NCI-H2227 (cell line): ENCODE measurements at regions not wholly inside any gene's neighbourhood (a gene's known extent, or its start where the extent isn't known, plus 50 kb on each side); places are given as distances from the start of the nearest gene placed in this dataset.

Experiments used
- DNase-seq: peaks from one replicate; lab custom pipeline; 2025; ENCODE audit not compliant: unreplicated experiment; lab: John Stamatoyannopoulos, UW

DNA sequence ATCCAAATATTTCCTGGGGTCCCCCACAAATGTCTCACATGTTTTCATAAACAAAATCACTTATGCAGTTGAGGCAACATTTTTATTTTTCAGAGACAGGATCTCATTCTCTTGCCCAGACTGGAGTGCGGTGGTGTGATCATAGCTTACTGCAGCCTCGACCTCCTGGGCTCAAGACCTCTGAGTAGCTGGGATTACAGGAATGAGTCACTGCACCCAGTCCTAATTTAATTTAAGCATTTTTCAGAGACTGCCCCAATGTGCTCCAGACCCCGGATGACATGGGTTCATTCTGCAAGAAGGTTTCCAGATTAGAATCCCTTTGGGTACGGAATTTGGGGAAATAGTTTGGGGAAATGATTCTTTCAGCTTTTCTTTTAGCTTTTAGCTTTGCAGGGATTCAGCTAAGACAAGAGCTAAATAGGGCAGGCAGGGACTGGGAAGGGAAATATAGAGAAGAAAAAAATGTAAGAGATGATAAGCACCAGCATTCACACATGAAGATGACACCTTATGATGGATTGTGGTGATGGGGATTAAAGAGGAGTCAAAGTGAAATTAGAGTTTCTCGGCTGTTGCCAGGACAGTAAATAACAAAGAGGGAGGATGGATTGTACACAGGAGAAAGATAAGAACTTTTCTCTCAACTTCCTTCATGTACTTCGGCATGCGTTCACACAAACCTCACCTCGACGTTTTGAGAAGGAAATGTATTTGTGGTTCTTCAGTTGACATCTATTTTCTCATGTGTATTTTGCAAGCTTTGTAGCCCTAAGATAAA lies 169.4 kb upstream of the TAB2 start:
- DNase-seq = no peak

DNA sequence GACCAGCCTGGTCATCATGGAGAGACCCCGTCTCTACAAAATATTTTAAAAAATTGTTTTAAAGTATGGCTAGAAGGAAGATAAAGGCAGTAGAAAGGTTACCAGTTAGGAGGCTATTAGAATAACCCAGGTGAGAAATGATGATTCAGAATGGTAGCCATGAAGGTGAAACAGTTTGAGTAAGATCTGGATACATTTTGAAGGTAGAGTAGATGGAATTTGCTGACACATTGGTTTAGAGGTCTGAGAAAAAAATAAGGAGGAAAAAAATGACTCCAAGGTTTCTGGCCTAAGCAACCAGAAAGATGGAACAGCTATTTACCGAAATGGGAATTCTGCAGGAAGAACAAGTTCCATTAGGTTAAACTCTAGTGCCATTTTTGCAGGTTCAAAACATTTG lies 167.9 kb upstream of the TAB2 start:
- no peak for DNase-seq

DNA sequence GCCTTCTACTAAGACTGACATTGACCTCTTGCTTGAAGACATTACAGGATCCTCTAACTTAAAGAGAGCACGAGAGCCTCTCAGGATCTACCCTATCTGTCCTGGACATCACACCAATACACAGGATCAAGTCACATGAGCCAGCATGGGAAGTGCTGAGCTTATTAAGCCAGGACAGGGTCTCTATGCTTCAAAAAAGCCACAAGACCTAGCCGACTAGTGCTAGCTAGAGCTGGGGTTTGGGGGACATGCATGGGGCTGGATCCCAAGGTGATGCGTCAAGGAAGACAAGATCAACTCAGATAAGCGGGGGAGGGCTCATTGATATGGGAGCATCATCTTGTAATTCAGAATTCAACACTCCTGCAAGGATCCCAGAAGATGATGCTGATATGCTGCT lies 167.2 kb upstream of the TAB2 start:
- no peak for DNase-seq

DNA sequence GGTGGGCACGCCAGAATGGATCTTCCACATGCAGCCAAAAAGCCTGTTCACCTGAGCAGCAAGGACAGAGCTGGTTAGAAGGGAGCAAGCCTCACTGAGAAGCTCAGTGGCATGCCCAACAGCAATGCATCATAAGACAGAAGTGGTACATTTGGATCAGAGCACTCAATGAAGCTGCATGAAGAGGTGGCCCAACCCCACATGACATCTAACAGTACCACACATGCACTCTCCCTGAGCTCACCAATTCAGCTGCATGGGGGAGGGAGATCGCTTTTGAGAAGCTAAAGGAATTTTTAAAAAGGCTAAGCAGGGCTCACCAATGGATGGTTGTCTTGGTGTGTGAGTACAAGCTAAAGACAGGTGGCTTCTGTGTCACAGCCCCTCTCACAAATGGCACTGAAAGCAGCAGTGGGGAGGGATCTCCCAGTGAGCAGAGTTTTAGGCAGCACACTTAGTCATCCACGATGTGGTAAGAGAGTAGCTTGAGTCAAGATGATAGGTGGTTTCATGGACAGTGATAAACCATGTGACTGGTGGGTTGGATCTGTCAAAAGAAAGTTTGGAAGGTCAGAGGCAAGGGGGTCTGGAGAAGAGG lies 166.6 kb upstream of the TAB2 start:
- DNase-seq = no peak

DNA sequence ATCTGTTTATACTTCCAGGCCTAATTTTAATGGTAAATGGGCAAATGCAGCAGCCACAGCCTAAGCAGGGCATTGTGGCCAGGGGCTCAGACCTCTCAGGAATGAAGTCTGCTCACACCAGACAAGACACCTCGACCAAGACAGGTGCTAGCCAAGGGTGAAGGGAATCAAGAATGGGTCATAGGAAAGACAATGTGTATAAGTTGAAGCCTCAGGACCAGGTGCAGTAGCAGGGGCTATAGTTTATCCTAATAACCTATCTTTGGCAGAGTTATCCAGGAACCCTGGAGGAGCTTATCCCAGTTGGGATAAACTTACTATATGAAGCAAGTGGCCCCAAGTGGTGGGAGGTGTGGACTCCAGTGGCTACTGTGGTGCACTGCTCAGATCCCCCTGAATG lies 165.0 kb upstream of the TAB2 start:
- DNase-seq = no peak

DNA sequence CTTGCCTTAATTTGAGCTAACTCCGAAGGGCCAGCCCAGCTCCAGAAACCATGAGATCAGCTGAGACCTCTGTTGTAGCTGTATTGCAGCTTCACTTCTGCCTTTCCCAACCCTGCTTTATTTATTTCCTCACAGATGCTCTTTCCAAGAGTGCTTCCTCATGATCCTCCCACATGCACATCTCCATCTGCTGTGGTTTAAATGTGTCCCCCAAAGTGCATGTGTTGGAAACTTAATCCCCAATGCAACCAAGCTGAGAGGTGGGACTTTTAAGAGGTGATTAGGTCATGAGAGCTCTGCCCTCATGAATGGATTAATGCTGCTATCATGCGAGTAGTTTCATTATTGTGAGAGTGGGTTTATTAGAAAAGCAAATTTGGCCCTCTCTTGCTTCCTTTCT lies 164.4 kb upstream of the TAB2 start:
- DNase-seq = no peak

DNA sequence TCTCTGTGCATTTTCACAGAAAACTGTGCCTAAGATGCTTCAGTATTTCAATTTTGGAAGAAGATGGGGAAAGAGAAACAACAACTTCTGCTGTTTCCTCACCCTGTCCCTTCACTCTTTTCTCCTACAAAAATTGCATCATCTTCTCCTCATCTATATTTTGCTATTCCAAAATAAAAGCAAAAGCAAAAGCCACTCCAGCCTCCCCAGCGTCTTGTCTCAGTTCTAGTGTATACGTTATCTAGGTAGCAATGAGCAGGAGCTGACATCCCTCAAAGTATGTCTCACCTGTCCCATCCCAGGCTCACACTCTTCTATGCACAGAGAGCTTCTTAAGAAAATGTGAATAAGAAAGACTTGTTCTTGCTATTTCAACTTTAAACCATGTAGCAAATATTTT lies 163.8 kb upstream of the TAB2 start:
- DNase-seq = no peak

DNA sequence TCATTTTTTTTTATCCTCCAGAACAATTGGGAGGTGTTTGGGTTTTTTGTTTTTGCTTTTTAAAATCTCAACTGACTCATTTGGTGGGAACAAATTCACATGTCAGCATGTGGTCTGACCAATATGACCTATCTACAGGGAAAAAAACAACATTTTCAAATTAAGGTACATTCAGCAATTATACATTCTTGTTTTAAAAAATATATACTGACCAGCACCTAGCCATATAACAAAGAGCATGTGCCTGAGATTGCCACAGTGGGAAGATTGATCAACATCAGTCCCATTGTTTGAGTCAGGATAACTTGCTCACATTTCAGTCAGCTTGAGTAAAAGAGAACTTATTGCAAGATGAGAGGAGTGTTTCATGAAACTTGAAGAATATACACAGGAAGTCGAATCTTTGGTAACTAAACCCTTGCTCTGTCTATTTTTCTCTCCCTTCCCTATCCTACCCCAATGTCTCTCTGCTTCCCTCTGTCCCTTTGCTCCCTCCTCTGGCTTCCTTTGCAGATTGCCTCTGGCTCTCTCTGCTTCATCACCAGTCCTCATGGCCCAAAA lies 163.2 kb upstream of the TAB2 start:
- DNase-seq = no peak

DNA sequence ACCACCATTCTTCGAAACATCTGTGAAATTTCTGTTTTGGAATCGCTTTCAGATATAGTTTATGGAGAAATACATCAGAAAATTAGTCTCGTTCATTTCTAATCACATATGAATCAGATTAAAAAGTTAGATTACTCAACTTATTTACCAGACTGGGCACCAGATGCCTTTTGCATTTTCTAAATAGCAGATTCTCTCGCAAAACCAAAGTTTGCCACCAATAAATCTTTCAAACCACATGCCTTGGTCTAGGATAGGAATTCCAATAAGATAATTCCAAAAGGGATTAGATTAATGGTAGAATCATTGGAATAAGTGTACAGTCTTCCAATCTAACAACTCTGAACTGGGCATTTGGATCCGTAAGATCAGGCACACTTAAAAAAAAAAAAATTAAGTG lies 160.4 kb upstream of the TAB2 start:
- DNase-seq = no peak

DNA sequence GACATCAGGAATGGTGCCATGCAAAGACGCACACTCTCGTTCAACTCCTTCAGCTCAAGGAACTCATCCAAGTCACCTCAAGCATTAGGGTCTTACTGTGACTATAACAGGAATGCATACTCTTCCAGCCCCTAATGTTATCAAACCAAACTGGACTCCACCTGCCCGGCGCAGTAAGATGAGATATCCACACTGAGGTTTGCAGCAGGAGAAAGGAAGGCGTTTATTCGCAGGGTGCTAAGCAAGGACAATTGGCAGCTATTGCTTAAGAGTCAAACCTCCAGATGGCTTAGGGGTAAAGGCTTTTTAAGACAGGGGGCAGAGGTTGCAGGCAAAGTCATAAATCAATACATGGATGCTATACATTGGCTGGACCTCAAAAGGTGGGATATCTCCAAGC lies 159.4 kb upstream of the TAB2 start:
- DNase-seq = no peak

DNA sequence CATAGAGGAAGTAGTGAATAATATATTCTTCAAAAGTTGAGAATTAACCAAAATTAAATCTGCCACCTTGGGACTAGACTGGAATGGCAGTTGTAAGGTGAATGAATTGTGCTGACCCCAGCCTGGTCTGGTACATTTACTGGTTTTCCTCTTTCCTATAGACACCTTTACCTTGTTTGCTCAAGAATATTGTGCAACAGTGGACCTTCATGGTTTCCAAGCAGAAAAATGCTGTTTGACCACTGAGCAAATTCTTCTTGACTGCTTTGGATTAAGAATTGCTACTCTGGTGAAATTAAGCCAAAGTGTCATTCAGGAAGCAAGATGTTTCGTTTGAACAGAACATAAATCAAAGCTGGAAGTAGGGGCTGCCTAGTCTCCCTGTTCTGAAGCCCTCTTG lies 156.6 kb upstream of the TAB2 start:
- DNase-seq = no peak

DNA sequence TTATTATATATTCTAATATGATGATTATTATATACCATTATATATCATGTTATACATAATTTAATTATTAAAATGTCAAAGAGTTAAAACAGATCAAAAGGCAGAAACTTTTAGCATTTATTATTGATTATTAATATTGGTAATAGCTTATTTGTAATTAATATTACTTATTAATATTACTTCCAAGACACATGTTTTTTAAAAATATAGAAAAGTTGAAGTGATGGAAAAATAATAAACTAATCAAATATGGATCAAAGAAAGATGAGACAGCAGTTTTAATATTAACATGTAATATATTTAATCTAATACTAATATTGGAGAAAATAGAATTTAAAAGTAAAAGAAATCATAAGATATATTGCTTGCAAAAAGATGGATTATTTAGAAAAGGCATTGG lies 154.6 kb upstream of the TAB2 start:
- no peak for DNase-seq

DNA sequence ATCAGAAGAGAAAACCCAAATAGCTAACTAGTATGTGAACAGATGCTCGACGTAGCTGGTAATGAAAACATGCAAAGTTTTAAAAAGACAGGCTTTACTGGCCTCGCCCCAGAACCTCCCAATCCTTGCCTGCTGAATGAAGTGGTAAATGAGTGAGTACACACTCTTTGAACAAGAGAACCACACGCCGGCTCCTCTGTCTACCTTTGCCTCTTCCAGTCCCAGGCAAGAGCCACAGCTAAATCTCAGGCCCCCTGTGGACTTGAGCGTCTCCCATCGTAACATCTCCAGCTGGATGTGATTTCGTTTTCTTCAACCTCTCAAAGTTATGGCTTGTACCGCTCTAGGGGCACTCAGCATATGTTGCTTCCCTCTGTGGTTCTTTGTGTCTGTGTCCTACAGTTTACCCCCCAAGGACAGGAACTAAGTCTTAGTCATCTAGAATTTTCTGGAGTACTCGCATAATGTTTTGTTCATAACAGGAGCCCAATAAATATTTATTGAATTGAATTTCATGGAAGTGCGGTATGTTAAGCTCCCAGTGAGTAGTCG lies 153.2 kb upstream of the TAB2 start:
- no peak for DNase-seq

DNA sequence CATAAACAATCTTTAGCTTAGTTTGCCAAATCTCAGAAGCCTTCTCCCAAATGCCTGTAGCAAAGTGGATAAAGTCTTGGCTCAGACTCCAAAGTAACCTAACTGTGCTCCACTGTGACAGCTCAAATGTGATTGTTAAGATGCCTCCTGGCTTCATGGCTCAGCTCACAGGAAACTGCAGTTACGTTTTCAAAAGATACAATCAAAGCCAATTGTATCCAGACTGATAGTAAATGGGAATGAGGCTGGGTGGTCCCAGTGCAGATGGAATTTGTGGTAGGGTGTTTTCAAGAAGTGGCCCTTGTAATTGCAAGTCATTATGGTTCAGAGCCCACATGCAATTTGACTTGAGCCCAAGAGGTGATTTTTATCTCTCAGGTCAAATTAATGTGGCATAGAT lies 151.2 kb upstream of the TAB2 start:
- peak; percentile 27 for DNase-seq

DNA sequence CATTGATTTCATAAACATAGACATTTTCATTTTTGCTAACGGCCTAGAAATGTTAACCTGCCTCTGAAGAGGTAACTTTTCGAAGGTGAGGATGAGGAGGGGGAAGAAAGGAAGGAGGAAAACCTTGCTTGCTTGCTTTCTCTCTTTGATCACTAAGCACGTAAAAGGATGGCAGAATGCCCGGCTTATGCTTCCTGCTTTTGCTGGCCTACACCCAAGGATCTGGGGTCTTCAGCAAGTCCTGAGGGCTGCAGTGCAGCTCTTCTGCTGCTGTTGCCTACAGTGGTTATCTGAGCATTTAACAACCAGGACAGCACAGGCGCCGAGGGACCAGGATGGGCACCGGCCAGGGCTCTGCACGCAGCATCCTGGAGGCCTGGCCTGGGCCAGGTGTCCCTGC lies 150.8 kb upstream of the TAB2 start:
- DNase-seq = peak; percentile 27

DNA sequence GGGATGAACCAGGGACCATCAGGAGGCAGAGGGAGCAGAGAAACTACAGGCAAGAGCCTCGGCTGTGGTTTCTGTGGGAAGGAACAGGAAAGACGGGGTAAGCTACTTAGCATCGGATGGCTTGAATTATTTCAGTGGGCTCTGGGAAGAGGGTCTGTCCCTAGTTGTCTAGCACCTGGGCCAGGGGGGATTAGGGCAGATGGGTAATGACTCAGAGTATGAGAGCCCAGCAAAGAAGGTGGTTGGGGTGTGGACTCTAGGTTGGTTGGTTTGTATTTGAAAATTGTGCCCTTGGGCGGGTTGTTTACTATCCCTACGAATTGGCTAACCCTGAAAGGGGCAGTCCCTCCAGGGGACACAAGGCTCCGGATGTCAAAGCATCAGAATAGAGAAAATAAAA lies 148.5 kb upstream of the TAB2 start:
- DNase-seq = no peak

DNA sequence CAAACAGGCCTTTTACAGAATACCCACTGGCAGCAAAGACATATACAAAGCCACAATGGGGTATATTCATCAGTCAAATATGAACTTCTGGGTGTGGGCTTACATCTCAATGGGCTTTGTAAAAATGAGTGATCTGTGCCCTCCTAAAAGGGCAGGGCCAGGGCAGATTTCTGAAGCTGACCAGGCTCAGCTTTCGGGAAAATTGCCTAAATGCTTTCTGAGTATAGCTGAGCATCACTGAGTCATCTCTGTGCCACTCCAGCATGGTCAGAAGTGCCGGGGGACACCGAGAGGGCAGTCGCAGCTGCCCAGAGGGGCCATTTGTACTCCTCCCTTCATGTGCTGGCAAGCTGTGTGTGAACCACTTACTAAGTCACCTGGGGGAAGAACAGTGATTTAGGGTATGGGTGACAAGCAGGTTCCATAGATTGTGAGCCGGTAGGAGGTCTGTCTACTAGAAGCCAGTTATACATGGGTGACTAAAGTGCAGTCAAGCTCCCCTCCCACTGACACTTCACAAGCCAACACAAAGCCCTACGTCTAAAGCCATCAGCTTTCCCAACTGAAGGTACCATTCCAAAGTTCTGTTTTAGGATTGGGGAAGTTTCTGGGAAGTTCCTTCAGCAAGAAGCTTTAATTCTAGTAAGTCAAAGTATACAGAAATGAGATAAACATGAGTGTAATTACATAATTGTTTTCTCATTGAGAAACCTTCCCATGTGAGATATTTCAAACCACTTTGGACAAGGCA lies 147.6 kb upstream of the TAB2 start:
- DNase-seq = no peak

DNA sequence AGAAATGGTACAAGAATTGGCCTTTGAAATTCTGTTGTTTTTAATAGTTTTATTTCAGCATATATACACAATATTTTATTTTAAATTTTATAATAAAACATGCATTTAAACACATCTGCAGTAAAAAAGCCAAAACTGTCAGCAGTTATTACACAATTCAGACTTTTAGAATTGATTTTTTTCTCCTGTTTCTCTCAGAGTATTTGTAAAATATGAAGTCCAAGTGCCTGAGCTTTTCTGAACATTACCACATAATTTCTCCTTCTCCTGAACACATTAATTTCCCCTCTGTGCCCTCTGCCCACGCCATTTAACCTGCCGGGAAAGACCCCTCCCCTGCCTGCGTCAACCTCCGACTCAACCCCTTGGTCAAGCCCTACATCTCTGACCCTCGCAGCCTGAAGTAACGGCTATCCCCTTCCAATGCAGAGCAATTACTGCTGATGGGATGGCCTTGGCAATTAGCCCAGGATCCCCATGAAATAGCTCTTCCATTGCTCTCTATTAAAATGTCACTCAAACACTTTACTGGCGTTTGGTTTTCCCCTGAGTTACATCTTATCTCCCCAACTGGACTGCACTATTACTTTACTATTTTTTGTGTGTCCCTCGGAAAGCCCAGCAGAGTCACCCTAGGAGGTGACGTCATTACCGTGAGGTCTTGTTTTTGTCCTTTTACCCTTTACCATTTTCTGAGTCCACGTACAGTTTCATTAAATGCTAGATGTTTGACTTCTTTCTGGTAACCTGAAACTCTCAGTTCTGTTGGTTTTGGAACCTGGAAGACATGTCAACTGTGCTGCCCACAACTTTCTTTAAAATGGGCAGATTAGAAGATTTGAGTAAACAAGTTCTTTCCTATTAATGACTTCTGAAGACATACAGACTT lies 146.7 kb upstream of the TAB2 start:
- DNase-seq = peak; percentile 60

DNA sequence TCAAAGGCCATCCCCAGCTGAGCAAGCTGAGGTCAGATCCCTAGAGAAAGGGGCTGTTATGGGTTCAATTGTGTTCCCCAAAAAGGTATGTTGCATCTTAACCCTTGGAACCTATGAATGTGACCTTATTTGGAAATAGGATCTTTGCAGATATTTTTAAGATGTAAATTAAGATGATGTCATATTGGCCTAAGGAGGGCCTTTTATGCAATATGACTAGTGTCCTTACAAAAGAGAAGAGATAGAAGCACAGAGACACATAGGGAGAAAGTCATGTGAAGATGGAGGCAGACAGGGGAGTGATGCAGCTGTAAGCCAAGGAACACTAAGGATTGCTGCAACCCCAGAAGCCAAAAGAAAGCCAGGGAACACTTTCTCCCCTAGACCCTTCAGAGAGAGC lies 144.3 kb upstream of the TAB2 start:
- DNase-seq = no peak

DNA sequence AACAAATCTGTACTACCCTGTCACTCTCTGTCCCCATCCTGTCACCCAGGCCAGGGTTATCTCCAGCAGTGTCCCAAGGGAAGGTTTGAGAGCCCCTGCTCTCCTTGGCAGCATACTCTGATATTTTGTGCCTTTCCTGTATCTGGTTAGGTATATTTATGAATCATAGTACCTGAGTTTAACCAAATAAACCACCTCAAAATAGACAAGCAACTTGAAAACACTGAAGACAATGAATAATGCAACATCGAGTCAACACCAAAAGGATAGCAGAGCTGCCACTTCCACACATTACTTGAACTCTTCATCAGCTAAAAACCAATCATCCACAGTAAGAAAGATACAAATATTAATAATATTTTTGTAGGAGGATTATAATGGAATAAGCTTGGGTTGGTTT lies 142.6 kb upstream of the TAB2 start:
- DNase-seq = no peak
